Esophagus mucosa (tissue), 1 donor: ENCODE measurements at regions not wholly inside any gene's neighbourhood (a gene's known extent, or its start where the extent isn't known, plus 50 kb on each side); places are given as distances from the start of the nearest gene placed in this dataset.
"Not testable (repeated sequence)": the region's sequence is repeated elsewhere in the genome, so short reads cannot be mapped to it uniquely, and the experiment has no call there.

Experiments
- ATAC-seq: fragments of 200-7000 bp; cut with Tn5 transposase; one replicate; pipeline ENCODE4 v1.9.1; 2020
- donor health status: DM: yes; HTN: yes; CAD: no.

- ATAC-seq = no peak
Measured at GRCh38 chr19:28726533-28727479, 486.1 kb downstream of the UQCRFS1 start.

- no peak for ATAC-seq
Measured at GRCh38 chr19:28718909-28719308, 494.0 kb downstream of the UQCRFS1 start.

- no peak for ATAC-seq
Measured at GRCh38 chr19:28715157-28715556, 497.8 kb downstream of the UQCRFS1 start.

- ATAC-seq = no peak
Measured at GRCh38 chr19:28711411-28711810, 501.5 kb downstream of the UQCRFS1 start.

GRCh38 chr19:28710278-28710677, 502.7 kb downstream of the UQCRFS1 start:
- no peak for ATAC-seq

GRCh38 chr19:28706693-28707092, 506.3 kb downstream of the UQCRFS1 start:
- no peak for ATAC-seq

GRCh38 chr19:28705008-28705407, 507.9 kb downstream of the UQCRFS1 start:
- no peak for ATAC-seq

GRCh38 chr19:28703400-28703956, 509.5 kb downstream of the UQCRFS1 start:
- no peak for ATAC-seq

GRCh38 chr19:28701491-28701890, 511.5 kb downstream of the UQCRFS1 start:
- no peak for ATAC-seq

- ATAC-seq = no peak
Measured at GRCh38 chr19:28700176-28700575, 512.8 kb downstream of the UQCRFS1 start.

- no peak for ATAC-seq
Measured at GRCh38 chr19:28697308-28697707, 515.6 kb downstream of the UQCRFS1 start.

GRCh38 chr19:28694812-28695211, 518.1 kb downstream of the UQCRFS1 start:
- no peak for ATAC-seq

- no peak for ATAC-seq
Measured at GRCh38 chr19:28691683-28692082, 521.3 kb downstream of the UQCRFS1 start.

GRCh38 chr19:28689464-28689863, 523.5 kb downstream of the UQCRFS1 start:
- ATAC-seq = not testable (repeated sequence)

GRCh38 chr19:28687296-28687695, 525.7 kb downstream of the UQCRFS1 start:
- no peak for ATAC-seq

- no peak for ATAC-seq
Measured at GRCh38 chr19:28686756-28687155, 526.2 kb downstream of the UQCRFS1 start.

GRCh38 chr19:28685802-28686201, 527.1 kb downstream of the UQCRFS1 start:
- no peak for ATAC-seq

GRCh38 chr19:28685077-28685476, 527.9 kb downstream of the UQCRFS1 start:
- not testable (repeated sequence) for ATAC-seq

- no peak for ATAC-seq
Measured at GRCh38 chr19:28680111-28680510, 532.8 kb downstream of the UQCRFS1 start.

- no peak for ATAC-seq
Measured at GRCh38 chr19:28670836-28671235, 542.1 kb downstream of the UQCRFS1 start.

- no peak for ATAC-seq
Measured at GRCh38 chr19:28669804-28670203, 543.1 kb downstream of the UQCRFS1 start.

- ATAC-seq = no peak
Measured at GRCh38 chr19:28667348-28667977, 545.5 kb downstream of the UQCRFS1 start.

GRCh38 chr19:28665748-28666147, 547.2 kb downstream of the UQCRFS1 start:
- no peak for ATAC-seq

GRCh38 chr19:28656644-28657043, 556.3 kb downstream of the UQCRFS1 start:
- no peak for ATAC-seq
